ENCODE measurements at regions not wholly inside any gene's neighbourhood (a gene's known extent, or its start where the extent isn't known, plus 50 kb on each side); places are given as distances from the start of the nearest gene placed in this dataset.

DNA sequence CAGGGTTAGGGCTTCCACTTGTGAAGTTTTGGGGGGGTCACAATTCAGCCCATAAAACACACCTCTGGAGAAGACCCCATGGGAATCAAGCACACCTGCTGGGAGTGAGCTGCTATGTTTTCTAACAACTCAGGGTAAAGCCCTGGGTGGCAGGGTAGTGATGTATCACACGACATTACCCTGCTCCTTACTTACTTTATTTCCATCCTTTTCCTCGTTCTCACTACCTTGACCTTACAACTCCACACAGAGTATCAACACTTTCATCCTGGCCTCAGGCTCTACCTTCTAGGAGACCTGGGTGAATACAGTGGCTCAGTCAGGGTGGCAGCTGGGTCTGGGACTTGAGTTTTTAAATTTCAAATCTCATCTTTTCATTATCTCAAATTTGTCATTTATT lies 290.3 kb downstream of the CYRIA start:
- TF ChIP-seq, protein P1, sequence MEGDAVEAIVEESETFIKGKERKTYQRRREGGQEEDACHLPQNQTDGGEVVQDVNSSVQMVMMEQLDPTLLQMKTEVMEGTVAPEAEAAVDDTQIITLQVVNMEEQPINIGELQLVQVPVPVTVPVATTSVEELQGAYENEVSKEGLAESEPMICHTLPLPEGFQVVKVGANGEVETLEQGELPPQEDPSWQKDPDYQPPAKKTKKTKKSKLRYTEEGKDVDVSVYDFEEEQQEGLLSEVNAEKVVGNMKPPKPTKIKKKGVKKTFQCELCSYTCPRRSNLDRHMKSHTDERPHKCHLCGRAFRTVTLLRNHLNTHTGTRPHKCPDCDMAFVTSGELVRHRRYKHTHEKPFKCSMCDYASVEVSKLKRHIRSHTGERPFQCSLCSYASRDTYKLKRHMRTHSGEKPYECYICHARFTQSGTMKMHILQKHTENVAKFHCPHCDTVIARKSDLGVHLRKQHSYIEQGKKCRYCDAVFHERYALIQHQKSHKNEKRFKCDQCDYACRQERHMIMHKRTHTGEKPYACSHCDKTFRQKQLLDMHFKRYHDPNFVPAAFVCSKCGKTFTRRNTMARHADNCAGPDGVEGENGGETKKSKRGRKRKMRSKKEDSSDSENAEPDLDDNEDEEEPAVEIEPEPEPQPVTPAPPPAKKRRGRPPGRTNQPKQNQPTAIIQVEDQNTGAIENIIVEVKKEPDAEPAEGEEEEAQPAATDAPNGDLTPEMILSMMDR (IDR thresholded peaks at IDR 0.05; ENCODE audit: low read depth, low read length): no peak
- H3K36me3 ChIP-seq: no peaks in the 10 kb centered on the region
- peaks cover 32% of the 10 kb centered on the region for H3K9me3 ChIP-seq
- H3K4me3 ChIP-seq (ENCODE audit: low read depth, low read length): no peak overlapping the region
- DNase-seq: peak; percentile 95
- peaks cover 13% of the 10 kb centered on the region for H3K4me1 ChIP-seq
- H3K27me3 ChIP-seq: peaks cover 6% of the 10 kb centered on the region; the same call in 1 of the 2 replicates

DNA sequence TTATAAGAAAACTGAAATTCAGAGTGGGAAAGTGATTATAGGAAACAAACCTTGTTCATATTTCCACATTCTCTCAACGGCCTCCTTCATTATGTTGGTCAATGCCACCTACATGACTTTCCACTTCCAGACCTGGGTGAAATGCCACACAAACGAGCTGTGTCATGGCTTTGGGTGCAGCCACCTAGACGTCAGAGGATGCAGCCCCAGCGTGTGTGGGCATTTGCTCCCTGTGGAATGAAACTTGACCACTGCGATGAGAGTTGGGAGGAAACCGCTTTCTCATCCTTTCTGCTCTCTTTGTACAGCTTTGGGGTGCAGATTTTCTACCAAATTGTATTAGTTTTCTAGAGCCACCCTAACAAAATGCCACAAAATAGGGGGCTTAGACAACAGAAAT lies 291.0 kb downstream of the CYRIA start:
- TF ChIP-seq, protein P1 (IDR thresholded peaks at IDR 0.05; ENCODE audit: low read depth, low read length): no peak

DNA sequence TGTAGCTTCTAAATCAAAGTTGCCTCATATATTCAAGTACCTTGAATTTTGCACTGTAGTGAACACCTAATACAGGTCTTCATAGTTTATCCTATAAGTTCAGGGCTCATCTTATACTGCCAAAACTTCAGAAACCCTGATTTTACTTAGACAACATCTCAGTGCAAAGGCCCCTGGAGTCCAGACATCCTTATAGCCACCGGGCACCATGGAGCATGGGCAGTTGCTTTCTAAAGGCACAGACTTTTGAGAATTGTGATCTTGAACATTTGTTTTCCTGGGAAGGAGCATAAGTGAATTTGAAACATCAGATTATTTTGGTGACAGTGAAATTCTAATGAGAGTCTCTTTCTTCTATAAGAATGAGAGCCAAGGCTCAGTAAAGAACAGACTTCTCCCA lies 292.3 kb downstream of the CYRIA start:
- H3K4me1 ChIP-seq: peaks cover 13% of the 10 kb centered on the region
- H3K9me3 ChIP-seq: peaks cover 28% of the 10 kb centered on the region
- DNase-seq: peak; percentile 93
- TF ChIP-seq, protein P1 (IDR thresholded peaks at IDR 0.05; ENCODE audit: low read depth, low read length): no peak
- H3K36me3 ChIP-seq: no peaks in the 10 kb centered on the region
- peaks cover 3% of the 10 kb centered on the region; the same call in 1 of the 2 replicates for H3K27me3 ChIP-seq
- H3K4me3 ChIP-seq (ENCODE audit: low read depth, low read length): no peak overlapping the region

More for the DNA sequence above, 291.0 kb downstream of the CYRIA start:
- H3K4me3 ChIP-seq (ENCODE audit: low read depth, low read length): no peak overlapping the region
- peaks cover 13% of the 10 kb centered on the region for H3K4me1 ChIP-seq
- no peaks in the 10 kb centered on the region for H3K36me3 ChIP-seq
- H3K27me3 ChIP-seq: peaks cover 3% of the 10 kb centered on the region; the same call in 1 of the 2 replicates
- H3K9me3 ChIP-seq: peaks cover 28% of the 10 kb centered on the region
- DNase-seq: peak; percentile 96

GRCh38 chr2:16371751-16372150 lies 293.9 kb downstream of the CYRIA start:
- no peaks in the 10 kb centered on the region for H3K36me3 ChIP-seq
- H3K4me3 ChIP-seq (ENCODE audit: low read depth, low read length): no peak overlapping the region
- H3K9me3 ChIP-seq: peaks cover 25% of the 10 kb centered on the region
- peak; percentile 97 for DNase-seq
- H3K4me1 ChIP-seq: peaks cover 13% of the 10 kb centered on the region
- H3K27me3 ChIP-seq: no peaks in the 10 kb centered on the region
- TF ChIP-seq, protein P1 (IDR thresholded peaks at IDR 0.05; ENCODE audit: low read depth, low read length): no peak

DNA sequence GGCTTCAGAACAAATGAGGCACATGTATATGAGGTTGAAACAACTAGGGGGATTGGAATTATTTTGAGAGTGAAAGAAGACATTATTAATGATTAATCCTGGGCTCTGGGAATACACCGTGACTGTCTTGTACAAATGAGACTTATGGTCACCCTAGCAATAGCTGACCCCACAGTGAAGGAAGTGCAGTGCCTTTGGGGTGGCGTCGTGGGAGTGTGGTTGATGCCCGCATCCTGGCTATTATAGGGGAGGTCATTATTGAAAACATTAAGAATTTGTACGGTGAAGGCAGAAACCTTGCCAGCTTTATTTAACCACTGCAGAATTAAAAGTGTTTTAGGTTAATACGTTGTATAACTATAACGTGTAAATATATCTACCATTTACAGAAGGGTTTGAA lies 296.7 kb downstream of the CYRIA start:
- Histone ChIP-seq H3K4me1 (peaks cover 13% of the 10 kb centered on the region), H3K4me3 (ENCODE audit: low read depth, low read length) (no peak overlapping the region), H3K36me3 (no peaks in the 10 kb centered on the region), H3K27me3 (no peaks in the 10 kb centered on the region), H3K9me3 (peaks cover 19% of the 10 kb centered on the region)
- peak; percentile 95 for DNase-seq
- TF ChIP-seq, protein P1 (IDR thresholded peaks at IDR 0.05; ENCODE audit: low read depth, low read length): no peak

DNA sequence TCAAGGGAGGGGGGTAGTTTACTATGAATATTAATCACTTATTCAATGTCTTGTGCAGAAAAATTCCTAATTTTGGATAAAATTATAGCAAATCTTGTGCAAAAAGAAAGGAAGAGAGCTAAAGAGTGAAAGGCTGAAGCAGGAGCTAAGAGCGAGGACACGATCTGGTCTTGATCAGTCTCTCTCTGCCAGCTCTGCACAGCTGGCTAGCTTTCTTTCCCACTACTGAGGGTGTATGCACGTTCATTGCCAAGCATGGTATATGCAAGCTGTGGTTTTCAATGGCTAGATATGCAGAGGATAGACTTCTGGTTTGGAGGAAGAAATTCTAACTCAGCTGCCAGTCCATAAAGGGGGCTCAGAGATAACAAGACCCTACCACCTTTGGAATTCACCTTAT lies 297.3 kb downstream of the CYRIA start:
- TF ChIP-seq, protein P1 (IDR thresholded peaks at IDR 0.05; ENCODE audit: low read depth, low read length): no peak
- no peaks in the 10 kb centered on the region for H3K27me3 ChIP-seq

More for the DNA sequence above, 297.3 kb downstream of the CYRIA start:
- peak; percentile 96 for DNase-seq
- Histone ChIP-seq H3K9me3 (peaks cover 18% of the 10 kb centered on the region), H3K4me3 (ENCODE audit: low read depth, low read length) (no peak overlapping the region), H3K4me1 (peaks cover 13% of the 10 kb centered on the region), H3K36me3 (no peaks in the 10 kb centered on the region)
